ENCODE measurements at regions not wholly inside any gene's neighbourhood (a gene's known extent, or its start where the extent isn't known, plus 50 kb on each side); places are given as distances from the start of the nearest gene placed in this dataset.

DNA sequence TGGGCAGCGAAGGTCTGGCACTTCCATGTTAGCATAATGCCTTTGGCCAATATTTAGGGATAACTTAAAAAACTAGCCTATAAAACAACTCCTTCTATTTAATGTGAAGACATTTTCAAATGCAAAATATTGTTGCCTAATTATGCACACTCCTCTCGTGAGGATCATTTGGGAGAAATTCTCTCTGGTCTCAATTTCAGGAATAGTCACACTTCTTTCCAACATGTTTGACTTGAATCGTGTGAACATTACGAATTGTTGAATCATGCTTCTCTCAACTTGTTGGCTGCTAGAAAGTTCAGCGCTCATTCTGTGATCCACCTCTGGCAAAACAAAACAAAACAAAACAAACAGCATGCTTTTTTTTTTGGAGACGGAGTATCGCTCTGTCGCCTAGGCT, 313.2 kb downstream of the SEC23A start:
- intact Hi-C loops (cut with micrococcal nuclease; ENCODE audit: unreplicated experiment): no loop called here
- BruUV-seq (replicated peaks): no TSS peak
- CTCF ChIA-PET: no interaction called here

GRCh38 chr14:38788060-38788459, 315.0 kb downstream of the SEC23A start:
- intact Hi-C loops (cut with micrococcal nuclease; ENCODE audit: unreplicated experiment): no loop called here
- CTCF ChIA-PET: no interaction called here
- H3F3A ChIP-seq (ENCODE audit: insufficient read depth, low read depth): no peaks in the 10 kb centered on the region

More for the DNA sequence above, 313.2 kb downstream of the SEC23A start:
- TF ChIP-seq EZH2 (IDR thresholded peaks at IDR 0.05; ENCODE audit: low read depth): no peak
- TF ChIP-seq, protein P1, sequence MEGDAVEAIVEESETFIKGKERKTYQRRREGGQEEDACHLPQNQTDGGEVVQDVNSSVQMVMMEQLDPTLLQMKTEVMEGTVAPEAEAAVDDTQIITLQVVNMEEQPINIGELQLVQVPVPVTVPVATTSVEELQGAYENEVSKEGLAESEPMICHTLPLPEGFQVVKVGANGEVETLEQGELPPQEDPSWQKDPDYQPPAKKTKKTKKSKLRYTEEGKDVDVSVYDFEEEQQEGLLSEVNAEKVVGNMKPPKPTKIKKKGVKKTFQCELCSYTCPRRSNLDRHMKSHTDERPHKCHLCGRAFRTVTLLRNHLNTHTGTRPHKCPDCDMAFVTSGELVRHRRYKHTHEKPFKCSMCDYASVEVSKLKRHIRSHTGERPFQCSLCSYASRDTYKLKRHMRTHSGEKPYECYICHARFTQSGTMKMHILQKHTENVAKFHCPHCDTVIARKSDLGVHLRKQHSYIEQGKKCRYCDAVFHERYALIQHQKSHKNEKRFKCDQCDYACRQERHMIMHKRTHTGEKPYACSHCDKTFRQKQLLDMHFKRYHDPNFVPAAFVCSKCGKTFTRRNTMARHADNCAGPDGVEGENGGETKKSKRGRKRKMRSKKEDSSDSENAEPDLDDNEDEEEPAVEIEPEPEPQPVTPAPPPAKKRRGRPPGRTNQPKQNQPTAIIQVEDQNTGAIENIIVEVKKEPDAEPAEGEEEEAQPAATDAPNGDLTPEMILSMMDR (conservative IDR thresholded peaks at IDR 0.05): no peak
- no peak overlapping the region for H3K4me3 ChIP-seq
- H3K4me2 ChIP-seq: no peak overlapping the region
- no peaks in the 10 kb centered on the region for H3K79me2 ChIP-seq (ENCODE audit: low read depth)
- no peaks in the 10 kb centered on the region for H3F3A ChIP-seq (ENCODE audit: insufficient read depth, low read depth)
- no peaks in the 10 kb centered on the region for H4K20me1 ChIP-seq (ENCODE audit: insufficient read depth)
- no peak overlapping the region for H3K27ac ChIP-seq
- POLR2A ChIA-PET (ENCODE audit: unreplicated experiment): no interaction called here
- no peaks in the 10 kb centered on the region for H3K27me3 ChIP-seq (ENCODE audit: insufficient read depth, low read depth)
- H3K4me1 ChIP-seq (replicated peaks; ENCODE audit: insufficient read depth): no peaks in the 10 kb centered on the region
- no peaks in the 10 kb centered on the region for H3K9me3 ChIP-seq (ENCODE audit: insufficient read depth, low read depth)
- H2AFZ ChIP-seq: no peak overlapping the region
- no peak for DNase-seq
- H3K36me3 ChIP-seq (ENCODE audit: low read depth): no peaks in the 10 kb centered on the region
- H3K9me2 ChIP-seq (ENCODE audit: insufficient read depth): no peaks in the 10 kb centered on the region

DNA sequence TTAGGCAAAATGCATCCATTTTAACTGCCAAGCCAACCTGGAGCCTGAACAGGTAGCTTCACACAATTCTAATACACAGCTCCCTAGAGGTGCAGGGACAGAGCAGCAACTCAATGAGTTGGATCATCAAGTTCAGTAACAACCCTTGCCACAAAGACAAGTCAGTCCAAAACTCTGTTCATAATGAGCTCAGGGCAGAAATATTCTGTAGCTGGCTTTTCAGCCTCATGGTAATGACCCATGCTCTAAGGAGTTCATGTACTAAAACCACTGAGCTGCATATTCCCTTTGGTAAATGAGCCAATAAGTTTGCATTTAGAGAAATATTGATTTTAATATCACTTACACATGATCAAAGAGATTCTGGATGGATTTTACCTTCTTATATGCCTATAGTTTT, 316.1 kb downstream of the SEC23A start:
- H3K4me1 ChIP-seq (replicated peaks; ENCODE audit: insufficient read depth): no peaks in the 10 kb centered on the region
- H3K4me3 ChIP-seq: no peak overlapping the region
- no peaks in the 10 kb centered on the region for H3K36me3 ChIP-seq (ENCODE audit: low read depth)
- no TSS peak for BruUV-seq (replicated peaks)
- H3K9me3 ChIP-seq (ENCODE audit: insufficient read depth, low read depth): no peaks in the 10 kb centered on the region
- intact Hi-C loops (cut with micrococcal nuclease; ENCODE audit: unreplicated experiment): no loop called here
- no peak overlapping the region for H2AFZ ChIP-seq
- TF ChIP-seq, protein P1 (conservative IDR thresholded peaks at IDR 0.05): no peak
- no peak for TF ChIP-seq EZH2 (IDR thresholded peaks at IDR 0.05; ENCODE audit: low read depth)
- CTCF ChIA-PET: no interaction called here
- no peaks in the 10 kb centered on the region for H3K27me3 ChIP-seq (ENCODE audit: insufficient read depth, low read depth)
- no peak overlapping the region for H3K4me2 ChIP-seq
- H3K27ac ChIP-seq: no peak overlapping the region
- no peaks in the 10 kb centered on the region for H3K79me2 ChIP-seq (ENCODE audit: low read depth)
- H4K20me1 ChIP-seq (ENCODE audit: insufficient read depth): no peaks in the 10 kb centered on the region
- POLR2A ChIA-PET (ENCODE audit: unreplicated experiment): no interaction called here
- DNase-seq: no peak
- H3K9me2 ChIP-seq (ENCODE audit: insufficient read depth): no peaks in the 10 kb centered on the region
- no peaks in the 10 kb centered on the region for H3F3A ChIP-seq (ENCODE audit: insufficient read depth, low read depth)

More at GRCh38 chr14:38788060-38788459, 315.0 kb downstream of the SEC23A start:
- Histone ChIP-seq H3K27me3 (ENCODE audit: insufficient read depth, low read depth) (no peaks in the 10 kb centered on the region), H2AFZ (no peak overlapping the region), H3K9me2 (ENCODE audit: insufficient read depth) (no peaks in the 10 kb centered on the region), H3K4me3 (no peak overlapping the region), H4K20me1 (ENCODE audit: insufficient read depth) (no peaks in the 10 kb centered on the region), H3K9me3 (ENCODE audit: insufficient read depth, low read depth) (no peaks in the 10 kb centered on the region), H3K36me3 (ENCODE audit: low read depth) (no peaks in the 10 kb centered on the region), H3K27ac (no peak overlapping the region), H3K4me1 (replicated peaks; ENCODE audit: insufficient read depth) (no peaks in the 10 kb centered on the region), H3K4me2 (no peak overlapping the region), H3K79me2 (ENCODE audit: low read depth) (no peaks in the 10 kb centered on the region)
- no TSS peak for BruUV-seq (replicated peaks)
- TF ChIP-seq EZH2 (IDR thresholded peaks at IDR 0.05; ENCODE audit: low read depth): no peak
- TF ChIP-seq, protein P1 (conservative IDR thresholded peaks at IDR 0.05): no peak
- DNase-seq: no peak
- POLR2A ChIA-PET (ENCODE audit: unreplicated experiment): no interaction called here
